Midbrain (tissue), 1 donor: ENCODE measurements at regions not wholly inside any gene's neighbourhood (a gene's known extent, or its start where the extent isn't known, plus 50 kb on each side); places are given as distances from the start of the nearest gene placed in this dataset.
A peak's percentile ranks its signal among the peaks of the same experiment; 100 is the strongest.
"Not testable (repeated sequence)": the region's sequence is repeated elsewhere in the genome, so short reads cannot be mapped to it uniquely, and the experiment has no call there.

Source experiments
- DNase-seq: peaks from one replicate; lab custom pipeline; 2025; lab: John Stamatoyannopoulos, UW

- DNase-seq: peak; percentile 40
These were observed 145.3 kb upstream of the PRSS1 start for GRCh38 chr7:142603870-142604448.

- DNase-seq: no peak
These were observed 146.5 kb upstream of the PRSS1 start for GRCh38 chr7:142602756-142603155.

DNA sequence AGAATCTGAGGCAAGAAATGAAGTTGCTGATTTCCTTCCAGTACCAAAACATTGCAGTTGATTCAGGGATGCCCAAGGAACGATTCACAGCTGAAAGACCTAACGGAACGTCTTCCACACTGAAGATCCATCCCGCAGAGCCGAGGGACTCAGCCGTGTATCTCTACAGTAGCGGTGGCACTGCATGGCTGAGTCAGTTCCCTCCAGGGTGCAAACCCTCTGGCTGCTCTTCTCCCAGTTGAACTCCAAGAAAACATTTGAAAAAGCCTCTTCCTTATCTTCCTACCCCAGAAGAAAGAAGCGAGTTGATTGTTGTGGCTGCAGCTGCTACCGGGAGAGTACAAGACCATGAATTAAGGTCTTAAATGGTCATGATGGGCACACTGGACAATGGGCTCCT lies 147.1 kb upstream of the PRSS1 start:
- DNase-seq: no peak

DNA sequence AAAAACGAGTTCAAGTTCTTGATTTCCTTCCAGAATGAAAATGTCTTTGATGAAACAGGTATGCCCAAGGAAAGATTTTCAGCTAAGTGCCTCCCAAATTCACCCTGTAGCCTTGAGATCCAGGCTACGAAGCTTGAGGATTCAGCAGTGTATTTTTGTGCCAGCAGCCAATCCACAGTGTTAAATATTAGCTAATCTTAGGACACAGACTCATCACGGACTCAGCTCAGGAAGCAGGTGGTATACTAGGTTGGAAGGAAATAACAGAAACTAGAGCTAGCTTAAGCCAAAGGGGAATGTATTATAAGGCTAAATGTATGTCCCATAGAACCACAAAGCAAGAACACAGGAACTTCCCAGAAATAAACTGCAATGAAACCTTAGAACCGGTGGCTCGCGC lies 151.0 kb upstream of the PRSS1 start:
- no peak for DNase-seq

DNA sequence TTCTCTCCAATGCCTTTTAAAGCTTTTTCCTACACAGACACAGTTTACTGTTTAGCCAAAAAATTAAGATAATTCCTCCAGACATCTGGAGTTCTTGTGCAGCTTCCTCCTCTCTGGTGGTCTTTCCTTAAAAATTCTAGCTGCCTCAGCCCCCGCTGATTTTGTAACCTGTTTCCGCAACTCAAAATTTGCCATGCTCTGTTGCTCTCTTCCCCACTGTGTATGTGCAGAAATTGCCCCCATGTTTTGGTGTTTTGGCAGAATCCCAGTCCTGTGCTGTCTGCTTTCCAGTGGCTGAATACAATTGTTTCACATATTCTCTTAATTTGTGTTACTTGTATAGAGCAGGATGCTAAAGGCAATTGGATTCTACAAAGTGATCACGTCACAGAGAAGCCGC lies 151.7 kb upstream of the PRSS1 start:
- DNase-seq: no peak

- no peak for DNase-seq
These were observed 153.3 kb upstream of the PRSS1 start for GRCh38 chr7:142595816-142596516.

DNA sequence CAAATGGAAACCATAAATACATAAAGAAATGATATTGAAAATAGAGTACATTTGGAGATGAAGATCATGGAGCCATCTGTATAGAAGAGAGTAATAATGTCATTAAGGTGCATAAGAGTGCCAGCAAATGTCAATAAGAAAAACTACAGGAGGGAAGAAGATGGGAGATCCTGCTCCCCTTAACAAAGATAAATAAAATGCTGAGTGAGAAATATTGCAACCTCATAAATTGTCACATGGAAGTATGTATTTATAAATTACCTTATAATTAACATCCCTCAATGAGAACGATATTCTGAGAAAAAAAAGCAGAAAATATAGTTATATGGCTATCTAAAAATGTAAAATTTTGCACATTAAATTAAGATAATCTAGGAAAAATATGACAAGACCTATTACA lies 155.2 kb upstream of the PRSS1 start:
- DNase-seq: no peak

DNA sequence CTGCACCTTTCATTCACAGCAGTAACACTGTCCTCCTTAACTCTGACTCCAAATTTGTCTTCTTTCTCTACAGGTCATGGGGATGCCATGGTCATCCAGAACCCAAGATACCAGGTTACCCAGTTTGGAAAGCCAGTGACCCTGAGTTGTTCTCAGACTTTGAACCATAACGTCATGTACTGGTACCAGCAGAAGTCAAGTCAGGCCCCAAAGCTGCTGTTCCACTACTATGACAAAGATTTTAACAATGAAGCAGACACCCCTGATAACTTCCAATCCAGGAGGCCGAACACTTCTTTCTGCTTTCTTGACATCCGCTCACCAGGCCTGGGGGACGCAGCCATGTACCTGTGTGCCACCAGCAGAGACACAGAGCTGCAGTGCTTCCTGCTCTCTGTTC lies 156.2 kb upstream of the PRSS1 start:
- no peak for DNase-seq

GRCh38 chr7:142592664-142593063 lies 156.6 kb upstream of the PRSS1 start:
- DNase-seq: no peak

DNA sequence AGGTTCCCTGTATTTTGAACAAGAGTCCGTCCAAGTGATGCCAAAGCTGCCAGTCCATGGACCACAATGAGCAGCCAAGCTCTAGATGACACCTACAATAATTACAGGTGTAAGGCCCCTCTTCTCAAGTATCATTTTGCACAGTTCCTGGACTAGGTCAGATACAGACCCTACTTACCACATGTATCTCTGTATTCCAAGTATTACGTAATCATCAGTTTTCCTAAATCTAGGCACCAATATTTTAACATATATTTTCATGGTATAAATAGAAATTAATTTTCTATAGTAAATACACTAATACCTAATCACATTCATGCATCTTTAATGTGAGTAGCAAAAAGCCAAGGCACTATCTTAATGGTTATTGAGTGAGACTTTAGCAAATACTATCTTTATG lies 157.0 kb upstream of the PRSS1 start:
- no peak for DNase-seq

GRCh38 chr7:142590830-142591457 lies 158.3 kb upstream of the PRSS1 start:
- no peak for DNase-seq

DNA sequence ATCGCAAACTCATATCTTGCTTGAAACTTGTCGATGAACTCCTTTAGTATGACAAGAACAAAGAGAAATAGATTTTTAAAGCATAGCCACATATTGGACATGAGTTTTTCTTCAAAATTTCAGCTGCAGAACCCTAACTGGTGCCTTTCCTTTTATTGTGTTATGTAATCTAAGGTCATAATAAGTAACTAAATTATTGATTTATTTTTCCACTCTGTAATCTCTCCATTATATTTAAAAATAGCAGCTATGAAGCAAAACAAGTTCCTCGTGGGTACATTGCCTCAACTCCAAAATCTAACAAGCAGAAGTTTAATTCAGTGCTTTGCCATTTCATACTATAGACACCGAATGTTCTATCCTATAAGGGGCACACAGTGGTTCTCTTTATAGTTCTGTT lies 159.2 kb upstream of the PRSS1 start:
- DNase-seq: no peak

GRCh38 chr7:142587578-142588191 lies 161.6 kb upstream of the PRSS1 start:
- DNase-seq: peak; percentile 21

- DNase-seq: no peak
These were observed 162.7 kb upstream of the PRSS1 start for GRCh38 chr7:142586611-142587010.

DNA sequence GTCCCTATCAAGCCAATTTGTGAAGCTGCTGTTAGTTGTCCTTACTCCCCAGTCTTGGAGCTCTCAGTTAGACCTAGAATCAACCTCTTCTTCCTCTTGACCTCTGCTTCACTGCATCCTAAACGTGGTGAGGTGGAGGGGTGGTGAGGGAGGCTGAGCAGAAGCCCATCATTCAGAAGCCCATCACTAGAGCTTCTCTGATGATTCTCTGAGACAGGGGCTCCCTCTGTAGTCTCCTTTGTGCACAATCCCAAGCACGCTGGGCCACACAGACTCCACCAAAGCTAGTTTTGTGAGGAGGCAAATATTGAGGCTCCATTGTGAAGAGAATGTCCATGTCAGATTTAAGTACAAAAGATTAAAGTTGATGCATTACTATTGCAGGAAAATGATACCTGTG lies 163.8 kb upstream of the PRSS1 start:
- DNase-seq: no peak

GRCh38 chr7:142584765-142585164 lies 164.5 kb upstream of the PRSS1 start:
- DNase-seq: no peak

GRCh38 chr7:142583446-142583845 lies 165.8 kb upstream of the PRSS1 start:
- no peak for DNase-seq

- no peak for DNase-seq
These were observed 166.9 kb upstream of the PRSS1 start for GRCh38 chr7:142582351-142582750.

- no peak for DNase-seq
These were observed 167.9 kb upstream of the PRSS1 start for GRCh38 chr7:142581341-142581740.

GRCh38 chr7:142579946-142580345 lies 169.3 kb upstream of the PRSS1 start:
- no peak for DNase-seq

GRCh38 chr7:142575351-142575750 lies 173.9 kb upstream of the PRSS1 start:
- DNase-seq: not testable (repeated sequence)

- no peak for DNase-seq
These were observed 177.7 kb upstream of the PRSS1 start for GRCh38 chr7:142571581-142571980.

DNA sequence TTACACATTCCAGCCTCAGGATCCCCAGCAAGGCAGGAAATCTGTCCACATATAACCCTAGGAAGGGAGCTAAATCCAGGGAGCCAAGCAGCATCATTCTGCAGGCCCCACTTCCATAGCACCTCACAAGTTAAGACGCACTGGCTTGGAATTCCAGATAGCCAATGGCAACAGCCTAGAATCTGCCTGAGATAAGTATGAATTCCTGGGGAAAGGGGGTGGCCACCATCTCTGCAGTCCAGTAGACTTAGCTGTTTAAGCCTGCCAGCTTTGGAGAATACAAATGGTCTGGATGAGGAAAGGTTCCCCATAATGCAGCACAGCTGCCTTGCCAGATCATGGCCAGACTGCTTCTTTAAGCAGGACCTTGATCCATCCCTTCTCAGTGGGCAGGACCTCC lies 179.4 kb upstream of the PRSS1 start:
- no peak for DNase-seq
